ENCODE measurements at regions not wholly inside any gene's neighbourhood (a gene's known extent, or its start where the extent isn't known, plus 50 kb on each side); places are given as distances from the start of the nearest gene placed in this dataset.

- TF ChIP-seq, protein P1, sequence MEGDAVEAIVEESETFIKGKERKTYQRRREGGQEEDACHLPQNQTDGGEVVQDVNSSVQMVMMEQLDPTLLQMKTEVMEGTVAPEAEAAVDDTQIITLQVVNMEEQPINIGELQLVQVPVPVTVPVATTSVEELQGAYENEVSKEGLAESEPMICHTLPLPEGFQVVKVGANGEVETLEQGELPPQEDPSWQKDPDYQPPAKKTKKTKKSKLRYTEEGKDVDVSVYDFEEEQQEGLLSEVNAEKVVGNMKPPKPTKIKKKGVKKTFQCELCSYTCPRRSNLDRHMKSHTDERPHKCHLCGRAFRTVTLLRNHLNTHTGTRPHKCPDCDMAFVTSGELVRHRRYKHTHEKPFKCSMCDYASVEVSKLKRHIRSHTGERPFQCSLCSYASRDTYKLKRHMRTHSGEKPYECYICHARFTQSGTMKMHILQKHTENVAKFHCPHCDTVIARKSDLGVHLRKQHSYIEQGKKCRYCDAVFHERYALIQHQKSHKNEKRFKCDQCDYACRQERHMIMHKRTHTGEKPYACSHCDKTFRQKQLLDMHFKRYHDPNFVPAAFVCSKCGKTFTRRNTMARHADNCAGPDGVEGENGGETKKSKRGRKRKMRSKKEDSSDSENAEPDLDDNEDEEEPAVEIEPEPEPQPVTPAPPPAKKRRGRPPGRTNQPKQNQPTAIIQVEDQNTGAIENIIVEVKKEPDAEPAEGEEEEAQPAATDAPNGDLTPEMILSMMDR (IDR thresholded peaks at IDR 0.05; ENCODE audit: unreplicated experiment), result no peak
- Mint-ChIP-seq H3K27me3 (ENCODE audit: unreplicated experiment) (no peaks in the 10 kb centered on the region), H3K36me3 (ENCODE audit: low read depth, unreplicated experiment) (no peaks in the 10 kb centered on the region), H3K4me3 (ENCODE audit: unreplicated experiment) (no peak overlapping the region), H3K9me3 (ENCODE audit: unreplicated experiment) (no peaks in the 10 kb centered on the region), H3K4me1 (ENCODE audit: unreplicated experiment) (no peaks in the 10 kb centered on the region), H3K27ac (ENCODE audit: unreplicated experiment) (no peak overlapping the region)
- no peak for DNase-seq (ENCODE audit: low spot score)
Observed at GRCh38 chr2:226489775-226490541, 309.7 kb downstream of the IRS1 start.

- TF ChIP-seq, protein P1 (IDR thresholded peaks at IDR 0.05; ENCODE audit: unreplicated experiment), result no peak
- Mint-ChIP-seq H3K27ac (ENCODE audit: unreplicated experiment) (no peak overlapping the region), H3K27me3 (ENCODE audit: unreplicated experiment) (peaks cover 1% of the 10 kb centered on the region), H3K9me3 (ENCODE audit: unreplicated experiment) (no peaks in the 10 kb centered on the region), H3K4me3 (ENCODE audit: unreplicated experiment) (no peak overlapping the region), H3K4me1 (ENCODE audit: unreplicated experiment) (no peaks in the 10 kb centered on the region), H3K36me3 (ENCODE audit: low read depth, unreplicated experiment) (no peaks in the 10 kb centered on the region)
- no peak for DNase-seq (ENCODE audit: low spot score)
Observed at GRCh38 chr2:226488034-226488433, 311.6 kb downstream of the IRS1 start.

DNA sequence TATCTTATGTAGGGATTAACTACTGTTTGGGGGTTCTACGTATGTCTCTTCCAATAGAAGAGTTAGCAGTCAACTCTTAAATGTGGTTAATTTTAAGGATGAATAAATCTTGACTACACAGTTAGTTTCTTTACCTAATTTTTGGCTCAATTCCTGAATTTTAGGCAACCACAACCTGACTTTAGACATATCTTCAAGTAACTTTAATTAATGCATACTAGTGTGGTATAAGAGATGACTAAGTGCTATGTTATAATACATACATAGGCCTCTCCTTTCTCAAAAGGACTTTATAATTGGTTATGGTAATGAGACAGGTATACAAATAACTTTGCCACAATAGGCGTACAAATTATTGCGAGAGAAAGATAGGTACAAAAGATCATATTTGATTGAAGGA is 312.0 kb downstream of the IRS1 start:
- Mint-ChIP-seq H3K36me3 (ENCODE audit: low read depth, unreplicated experiment) (no peaks in the 10 kb centered on the region), H3K4me3 (ENCODE audit: unreplicated experiment) (no peak overlapping the region), H3K9me3 (ENCODE audit: unreplicated experiment) (no peaks in the 10 kb centered on the region), H3K27ac (ENCODE audit: unreplicated experiment) (no peak overlapping the region), H3K27me3 (ENCODE audit: unreplicated experiment) (peaks cover 1% of the 10 kb centered on the region), H3K4me1 (ENCODE audit: unreplicated experiment) (no peaks in the 10 kb centered on the region)
- no peak for DNase-seq (ENCODE audit: low spot score)
- TF ChIP-seq, protein P1 (IDR thresholded peaks at IDR 0.05; ENCODE audit: unreplicated experiment), result no peak

- Mint-ChIP-seq H3K27ac (ENCODE audit: unreplicated experiment) (no peak overlapping the region), H3K9me3 (ENCODE audit: unreplicated experiment) (no peaks in the 10 kb centered on the region), H3K4me3 (ENCODE audit: unreplicated experiment) (no peak overlapping the region), H3K4me1 (ENCODE audit: unreplicated experiment) (no peaks in the 10 kb centered on the region), H3K36me3 (ENCODE audit: low read depth, unreplicated experiment) (no peaks in the 10 kb centered on the region), H3K27me3 (ENCODE audit: unreplicated experiment) (peaks cover 1% of the 10 kb centered on the region)
- TF ChIP-seq, protein P1 (IDR thresholded peaks at IDR 0.05; ENCODE audit: unreplicated experiment), result no peak
- DNase-seq (ENCODE audit: low spot score), result no peak
Observed at GRCh38 chr2:226483745-226484619, 315.6 kb downstream of the IRS1 start.

- Mint-ChIP-seq H3K36me3 (ENCODE audit: low read depth, unreplicated experiment) (no peaks in the 10 kb centered on the region), H3K9me3 (ENCODE audit: unreplicated experiment) (no peaks in the 10 kb centered on the region), H3K27ac (ENCODE audit: unreplicated experiment) (no peak overlapping the region), H3K4me3 (ENCODE audit: unreplicated experiment) (no peak overlapping the region), H3K27me3 (ENCODE audit: unreplicated experiment) (peaks cover 1% of the 10 kb centered on the region), H3K4me1 (ENCODE audit: unreplicated experiment) (no peaks in the 10 kb centered on the region)
- DNase-seq (ENCODE audit: low spot score), result no peak
- TF ChIP-seq, protein P1 (IDR thresholded peaks at IDR 0.05; ENCODE audit: unreplicated experiment), result no peak
Observed at GRCh38 chr2:226483143-226483542, 316.5 kb downstream of the IRS1 start.

Data from endothelial cell (in vitro differentiated cells).